ENCODE measurements at regions not wholly inside any gene's neighbourhood (a gene's known extent, or its start where the extent isn't known, plus 50 kb on each side); places are given as distances from the start of the nearest gene placed in this dataset.

GRCh38 chr17:77861981-77862645, 96.4 kb upstream of the TNRC6C start:
- no peak for DNase-seq (ENCODE audit: low read depth)

GRCh38 chr17:77862890-77863813, 95.4 kb upstream of the TNRC6C start:
- DNase-seq (ENCODE audit: low read depth) = no peak

- peak; percentile 54 for DNase-seq (ENCODE audit: low read depth)
These were observed 94.7 kb upstream of the TNRC6C start for GRCh38 chr17:77863814-77864161.

- no peak for DNase-seq (ENCODE audit: low read depth)
These were observed 94.0 kb upstream of the TNRC6C start for GRCh38 chr17:77864234-77865111.

GRCh38 chr17:77865112-77865611, 93.3 kb upstream of the TNRC6C start:
- DNase-seq (ENCODE audit: low read depth) = no peak

- no peak for DNase-seq (ENCODE audit: low read depth)
These were observed 92.8 kb upstream of the TNRC6C start for GRCh38 chr17:77865716-77866115.

- no peak for DNase-seq (ENCODE audit: low read depth)
These were observed 91.2 kb upstream of the TNRC6C start for GRCh38 chr17:77867308-77867781.

- no peak for DNase-seq (ENCODE audit: low read depth)
These were observed 90.4 kb upstream of the TNRC6C start for GRCh38 chr17:77867976-77868713.

- no peak for DNase-seq (ENCODE audit: low read depth)
These were observed 89.4 kb upstream of the TNRC6C start for GRCh38 chr17:77869041-77869599.

GRCh38 chr17:77869665-77870132, 88.8 kb upstream of the TNRC6C start:
- DNase-seq (ENCODE audit: low read depth) = no peak

GRCh38 chr17:77872199-77872598, 86.3 kb upstream of the TNRC6C start:
- no peak for DNase-seq (ENCODE audit: low read depth)

GRCh38 chr17:77872714-77873499, 85.6 kb upstream of the TNRC6C start:
- DNase-seq (ENCODE audit: low read depth) = no peak

GRCh38 chr17:77873500-77874302, 84.8 kb upstream of the TNRC6C start:
- no peak for DNase-seq (ENCODE audit: low read depth)

GRCh38 chr17:77874303-77875050, 84.0 kb upstream of the TNRC6C start:
- DNase-seq (ENCODE audit: low read depth) = no peak

GRCh38 chr17:77875051-77875780, 83.3 kb upstream of the TNRC6C start:
- DNase-seq (ENCODE audit: low read depth) = peak; percentile 72

GRCh38 chr17:77875881-77876509, 82.5 kb upstream of the TNRC6C start:
- peak; percentile 44 for DNase-seq (ENCODE audit: low read depth)

- no peak for DNase-seq (ENCODE audit: low read depth)
These were observed 81.5 kb upstream of the TNRC6C start for GRCh38 chr17:77877036-77877435.

Data from LHCN-M2 (cell line).